Activated B cell treated with CpG ODN at 0.5 μM for 24 hours (primary cell): ENCODE measurements at regions not wholly inside any gene's neighbourhood (a gene's known extent, or its start where the extent isn't known, plus 50 kb on each side); places are given as distances from the start of the nearest gene placed in this dataset.

Experiments
- ATAC-seq: fragments of 200-7000 bp; cut with Tn5 transposase; one replicate; pipeline ENCODE4 v1.10.0; 2021; ENCODE audit warnings: low read depth, mild to moderate bottlenecking, moderate library complexity
- CTCF ChIA-PET: fragments of 350-600 bp; sonication (Branson Sonifier 250); formaldehyde crosslinking; loops from one replicate; lab custom pipeline; 2021; ENCODE audit warnings: antibody characterized with exemption; lab: Charles Lee
- POLR2A ChIA-PET: fragments of 350-600 bp; sonication (Branson Sonifier 250); formaldehyde crosslinking; loops from one replicate; lab custom pipeline; 2021; ENCODE audit warnings: antibody characterized with exemption; lab: Charles Lee
- DNase-seq: peaks from one replicate; pipeline ENCODE4 v3.0.0; 2022
- H3K27ac Mint-ChIP-seq: one replicate; pipeline ENCODE4 v1.8.0; 2020; ENCODE audit warnings: mixed read lengths
- H3K27me3 Mint-ChIP-seq: one replicate; pipeline ENCODE4 v1.8.0; 2021; ENCODE audit warnings: mixed read lengths
- H3K36me3 Mint-ChIP-seq: one replicate; pipeline ENCODE4 v1.8.0; 2021; ENCODE audit warnings: low read depth, mixed read lengths
- H3K4me1 Mint-ChIP-seq: one replicate; pipeline ENCODE4 v1.8.0; 2021; ENCODE audit warnings: mixed read lengths
- H3K4me3 Mint-ChIP-seq: one replicate; pipeline ENCODE4 v1.8.0; 2020; ENCODE audit warnings: mild to moderate bottlenecking, mixed read lengths
- H3K9me3 Mint-ChIP-seq: one replicate; pipeline ENCODE4 v1.8.0; 2020; ENCODE audit warnings: mixed read lengths
- CTCF ChIP-seq: fragments of 200-600 bp; IDR thresholded peaks from one replicate; pipeline ENCODE4 v1.8.0; 2022; ENCODE audit warnings: antibody characterized with exemption, mild to moderate bottlenecking
- intact Hi-C: fragments of 100-400 bp; cut with micrococcal nuclease; formaldehyde crosslinking; loops from one replicate; pipeline ENCODE4 v1.15.1; 2024

GRCh38 chr3:81255463-81255862, 506.0 kb downstream of the GBE1 start:
- TF ChIP-seq CTCF, result no peak
- ATAC-seq, result no peak
- no peaks in the 10 kb centered on the region for H3K9me3 Mint-ChIP-seq
- no peak overlapping the region for H3K4me3 Mint-ChIP-seq
- no peaks in the 10 kb centered on the region for H3K27me3 Mint-ChIP-seq
- H3K4me1 Mint-ChIP-seq, result no peaks in the 10 kb centered on the region
- POLR2A ChIA-PET, result no interaction called here
- CTCF ChIA-PET, result no interaction called here
- H3K27ac Mint-ChIP-seq, result no peak overlapping the region
- DNase-seq, result no peak
- intact Hi-C loops, result no loop called here
- H3K36me3 Mint-ChIP-seq, result no peaks in the 10 kb centered on the region

- intact Hi-C loops, result no loop called here
- ChIA-PET POLR2A (no interaction called here), CTCF (no interaction called here)
- DNase-seq (no peak), ATAC-seq (no peak)
- H3K4me3 Mint-ChIP-seq, result no peak overlapping the region
- no peaks in the 10 kb centered on the region for H3K36me3 Mint-ChIP-seq
- TF ChIP-seq CTCF, result no peak
- H3K27ac Mint-ChIP-seq, result no peak overlapping the region
- H3K27me3 Mint-ChIP-seq, result no peaks in the 10 kb centered on the region
- peaks cover 3% of the 10 kb centered on the region for H3K9me3 Mint-ChIP-seq
- H3K4me1 Mint-ChIP-seq, result no peaks in the 10 kb centered on the region
These were observed 510.3 kb downstream of the GBE1 start for GRCh38 chr3:81251096-81251495.

GRCh38 chr3:81249540-81250029, 511.9 kb downstream of the GBE1 start:
- ATAC-seq, result no peak
- ChIA-PET CTCF (no interaction called here), POLR2A (no interaction called here)
- no peaks in the 10 kb centered on the region for H3K36me3 Mint-ChIP-seq
- no peaks in the 10 kb centered on the region for H3K27me3 Mint-ChIP-seq
- no peak for DNase-seq
- peaks cover 3% of the 10 kb centered on the region for H3K9me3 Mint-ChIP-seq
- H3K4me3 Mint-ChIP-seq, result no peak overlapping the region
- H3K27ac Mint-ChIP-seq, result no peak overlapping the region
- intact Hi-C loops, result no loop called here
- no peaks in the 10 kb centered on the region for H3K4me1 Mint-ChIP-seq
- no peak for TF ChIP-seq CTCF

GRCh38 chr3:81245501-81245900, 515.9 kb downstream of the GBE1 start:
- H3K4me1 Mint-ChIP-seq, result no peaks in the 10 kb centered on the region
- intact Hi-C loops, result no loop called here
- CTCF ChIA-PET, result no interaction called here
- H3K4me3 Mint-ChIP-seq, result no peak overlapping the region
- H3K9me3 Mint-ChIP-seq, result peaks cover 3% of the 10 kb centered on the region
- no peak overlapping the region for H3K27ac Mint-ChIP-seq
- POLR2A ChIA-PET, result no interaction called here
- ATAC-seq (no peak), DNase-seq (no peak)
- TF ChIP-seq CTCF, result no peak
- H3K36me3 Mint-ChIP-seq, result no peaks in the 10 kb centered on the region
- H3K27me3 Mint-ChIP-seq, result no peaks in the 10 kb centered on the region

- ATAC-seq, result no peak
- no peak for DNase-seq
- POLR2A ChIA-PET, result no interaction called here
- TF ChIP-seq CTCF, result no peak
- Mint-ChIP-seq H3K4me1 (no peaks in the 10 kb centered on the region), H3K9me3 (peaks cover 3% of the 10 kb centered on the region), H3K27ac (no peak overlapping the region), H3K27me3 (no peaks in the 10 kb centered on the region), H3K36me3 (no peaks in the 10 kb centered on the region), H3K4me3 (no peak overlapping the region)
- CTCF ChIA-PET, result no interaction called here
- intact Hi-C loops, result no loop called here
These were observed 516.4 kb downstream of the GBE1 start for GRCh38 chr3:81245043-81245442.
